ENCODE measurements at regions not wholly inside any gene's neighbourhood (a gene's known extent, or its start where the extent isn't known, plus 50 kb on each side); places are given as distances from the start of the nearest gene placed in this dataset.

- DNase-seq, result no peak
- TF ChIP-seq GATA1 (IDR thresholded peaks at IDR 0.05; ENCODE audit: low read depth, low read length), result no peak
- TF ChIP-seq POLR2A (IDR thresholded peaks at IDR 0.05; ENCODE audit: low read length), result no peak
These were observed 441.2 kb upstream of the ESRRG start for GRCh38 chr1:217164403-217164802.

GRCh38 chr1:217153361-217153760 lies 430.1 kb upstream of the ESRRG start:
- no peak for TF ChIP-seq GATA1 (IDR thresholded peaks at IDR 0.05; ENCODE audit: low read depth, low read length)
- TF ChIP-seq POLR2A (IDR thresholded peaks at IDR 0.05; ENCODE audit: low read length), result no peak
- DNase-seq, result no peak

GRCh38 chr1:217150366-217150765 lies 427.1 kb upstream of the ESRRG start:
- DNase-seq, result no peak
- no peak for TF ChIP-seq POLR2A (IDR thresholded peaks at IDR 0.05; ENCODE audit: low read length)
- TF ChIP-seq GATA1 (IDR thresholded peaks at IDR 0.05; ENCODE audit: low read depth, low read length), result no peak

GRCh38 chr1:217149791-217150190 lies 426.6 kb upstream of the ESRRG start:
- no peak for TF ChIP-seq POLR2A (IDR thresholded peaks at IDR 0.05; ENCODE audit: low read length)
- TF ChIP-seq GATA1 (IDR thresholded peaks at IDR 0.05; ENCODE audit: low read depth, low read length), result no peak
- DNase-seq, result no peak

- TF ChIP-seq GATA1 (IDR thresholded peaks at IDR 0.05; ENCODE audit: low read depth, low read length) (no peak), POLR2A (IDR thresholded peaks at IDR 0.05; ENCODE audit: low read length) (no peak)
- DNase-seq, result no peak
These were observed 418.5 kb upstream of the ESRRG start for GRCh38 chr1:217141711-217142110.

- DNase-seq, result no peak
- TF ChIP-seq POLR2A (IDR thresholded peaks at IDR 0.05; ENCODE audit: low read length) (no peak), GATA1 (IDR thresholded peaks at IDR 0.05; ENCODE audit: low read depth, low read length) (no peak)
These were observed 417.0 kb upstream of the ESRRG start for GRCh38 chr1:217140041-217140901.

GRCh38 chr1:217139513-217139912 lies 416.3 kb upstream of the ESRRG start:
- no peak for TF ChIP-seq POLR2A (IDR thresholded peaks at IDR 0.05; ENCODE audit: low read length)
- TF ChIP-seq GATA1 (IDR thresholded peaks at IDR 0.05; ENCODE audit: low read depth, low read length), result no peak
- no peak for DNase-seq

- TF ChIP-seq GATA1 (IDR thresholded peaks at IDR 0.05; ENCODE audit: low read depth, low read length) (no peak), POLR2A (IDR thresholded peaks at IDR 0.05; ENCODE audit: low read length) (no peak)
- DNase-seq, result no peak
These were observed 415.7 kb upstream of the ESRRG start for GRCh38 chr1:217138799-217139466.

- no peak for TF ChIP-seq GATA1 (IDR thresholded peaks at IDR 0.05; ENCODE audit: low read depth, low read length)
- TF ChIP-seq POLR2A (IDR thresholded peaks at IDR 0.05; ENCODE audit: low read length), result no peak
- DNase-seq, result no peak
These were observed 415.0 kb upstream of the ESRRG start for GRCh38 chr1:217138173-217138765.

GRCh38 chr1:217137210-217137881 lies 414.1 kb upstream of the ESRRG start:
- DNase-seq, result no peak
- TF ChIP-seq POLR2A (IDR thresholded peaks at IDR 0.05; ENCODE audit: low read length) (no peak), GATA1 (IDR thresholded peaks at IDR 0.05; ENCODE audit: low read depth, low read length) (no peak)

- TF ChIP-seq POLR2A (IDR thresholded peaks at IDR 0.05; ENCODE audit: low read length), result no peak
- no peak for TF ChIP-seq GATA1 (IDR thresholded peaks at IDR 0.05; ENCODE audit: low read depth, low read length)
These were observed 413.6 kb upstream of the ESRRG start for GRCh38 chr1:217136895-217137205.

GRCh38 chr1:217135987-217136894 lies 413.0 kb upstream of the ESRRG start:
- no peak for DNase-seq
- TF ChIP-seq POLR2A (IDR thresholded peaks at IDR 0.05; ENCODE audit: low read length) (no peak), GATA1 (IDR thresholded peaks at IDR 0.05; ENCODE audit: low read depth, low read length) (no peak)

More at GRCh38 chr1:217136895-217137205, 413.6 kb upstream of the ESRRG start:
- no peak for DNase-seq

- DNase-seq, result no peak
- TF ChIP-seq POLR2A (IDR thresholded peaks at IDR 0.05; ENCODE audit: low read length) (no peak), GATA1 (IDR thresholded peaks at IDR 0.05; ENCODE audit: low read depth, low read length) (no peak)
These were observed 412.3 kb upstream of the ESRRG start for GRCh38 chr1:217135569-217135915.
